Ishikawa (cell line): ENCODE measurements at regions not wholly inside any gene's neighbourhood (a gene's known extent, or its start where the extent isn't known, plus 50 kb on each side); places are given as distances from the start of the nearest gene placed in this dataset.

Source experiments
- CEBPB ChIP-seq: IDR thresholded peaks from 2 replicates; pipeline ENCODE4 v1.6.1; 2012
- CREB1 ChIP-seq: IDR thresholded peaks from 2 replicates; pipeline ENCODE4 v1.6.1; 2012; ENCODE audit warnings: low read depth
- EP300 ChIP-seq: IDR thresholded peaks from 2 replicates; pipeline ENCODE4 v1.6.1; 2012; ENCODE audit warnings: borderline replicate concordance
- FOXM1 ChIP-seq: IDR thresholded peaks from 2 replicates; pipeline ENCODE4 v1.6.1; 2012; ENCODE audit warnings: low read depth, borderline replicate concordance
- MAX ChIP-seq: IDR thresholded peaks from 2 replicates; pipeline ENCODE4 v1.6.1; 2012
- NFIC ChIP-seq: IDR thresholded peaks from 2 replicates; pipeline ENCODE4 v1.6.1; 2012
- RAD21 ChIP-seq: IDR thresholded peaks from 2 replicates; pipeline ENCODE4 v1.6.1; 2012; ENCODE audit warnings: low read depth
- REST ChIP-seq: IDR thresholded peaks from 2 replicates; pipeline ENCODE4 v1.6.1; 2012; ENCODE audit warnings: low read depth, mild to moderate bottlenecking
- TAF1 ChIP-seq: IDR thresholded peaks from 2 replicates; pipeline ENCODE4 v1.6.1; 2012; ENCODE audit warnings: low read depth, mild to moderate bottlenecking
- TEAD4 ChIP-seq: IDR thresholded peaks from 2 replicates; pipeline ENCODE4 v1.6.1; 2012
- YY1 ChIP-seq: IDR thresholded peaks from 2 replicates; pipeline ENCODE4 v1.6.1; 2012; ENCODE audit warnings: low read depth
- ZBTB7A ChIP-seq: IDR thresholded peaks from 2 replicates; pipeline ENCODE4 v1.6.1; 2012; ENCODE audit warnings: low read depth

- no peak for TF ChIP-seq REST
- TF ChIP-seq TEAD4 = no peak
- TF ChIP-seq MAX = no peak
- no peak for TF ChIP-seq CREB1
- TF ChIP-seq EP300 = no peak
- TF ChIP-seq YY1 = no peak
- TF ChIP-seq NFIC = no peak
- no peak for TF ChIP-seq CEBPB
- no peak for TF ChIP-seq ZBTB7A
- no peak for TF ChIP-seq TAF1
- no peak for TF ChIP-seq FOXM1
- no peak for TF ChIP-seq RAD21
Measured at GRCh38 chr10:11663763-11664555, 52.5 kb upstream of the USP6NL start.
